GM19438 (cell line): ENCODE measurements at regions not wholly inside any gene's neighbourhood (a gene's known extent, or its start where the extent isn't known, plus 50 kb on each side); places are given as distances from the start of the nearest gene placed in this dataset.
A peak's percentile ranks its signal among the peaks of the same experiment; 100 is the strongest.

ENCODE experiments used
- ATAC-seq: cut with Tn5 transposase; IDR thresholded peaks from one replicate; pipeline ENCODE4 v1.9.1; 2021; ENCODE audit warnings: low read depth; ENCODE audit not compliant: unreplicated experiment

DNA sequence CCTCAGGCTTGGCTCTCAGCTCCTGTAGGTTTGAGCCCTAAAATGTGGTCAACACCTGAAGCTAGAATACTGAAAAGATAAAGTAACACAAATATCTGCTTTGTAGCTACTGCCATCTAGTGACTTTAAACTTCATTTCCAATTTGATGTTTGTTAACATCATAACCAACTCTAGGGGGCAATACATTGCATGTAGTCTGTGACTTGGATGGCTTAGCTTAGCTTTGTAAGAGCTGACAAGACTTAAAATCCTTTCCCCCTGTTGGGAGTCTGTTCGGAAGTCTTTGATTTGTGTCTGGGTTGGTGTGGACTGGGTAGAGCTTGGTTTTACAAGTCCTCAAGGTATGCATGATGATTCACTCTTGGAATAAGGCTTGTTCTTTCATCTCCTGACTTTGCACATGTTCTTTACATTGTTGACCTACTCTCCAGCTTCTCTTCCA is 51.7 kb downstream of the SCN11A start:
- ATAC-seq, result peak; percentile 80

GRCh38 chr3:38998086-38998485 is 53.7 kb downstream of the SCN11A start:
- ATAC-seq, result no peak

DNA sequence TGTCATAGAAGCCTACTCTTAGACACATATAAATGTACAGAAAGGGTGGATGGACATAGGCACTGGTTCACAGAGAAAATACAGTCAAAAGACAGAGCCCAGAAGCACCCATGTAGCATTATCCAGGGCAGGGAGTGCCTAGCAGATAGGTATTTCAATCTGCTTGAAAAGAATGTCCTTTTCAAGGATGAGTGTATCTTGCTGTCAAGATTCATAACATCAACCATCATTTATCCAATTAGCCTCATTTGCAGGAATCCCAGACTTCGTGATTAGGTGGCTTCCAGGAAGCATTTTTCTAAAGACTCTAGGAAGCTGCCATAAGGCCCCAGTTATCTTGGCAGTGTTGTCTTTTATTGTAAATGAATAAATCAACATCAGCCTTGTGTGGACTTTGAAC is 55.6 kb downstream of the SCN11A start:
- ATAC-seq, result no peak

- no peak for ATAC-seq
Observed at GRCh38 chr3:38994251-38994650, 57.5 kb downstream of the SCN11A start.

- no peak for ATAC-seq
Observed at GRCh38 chr3:38992117-38992760, 59.5 kb downstream of the SCN11A start.

DNA sequence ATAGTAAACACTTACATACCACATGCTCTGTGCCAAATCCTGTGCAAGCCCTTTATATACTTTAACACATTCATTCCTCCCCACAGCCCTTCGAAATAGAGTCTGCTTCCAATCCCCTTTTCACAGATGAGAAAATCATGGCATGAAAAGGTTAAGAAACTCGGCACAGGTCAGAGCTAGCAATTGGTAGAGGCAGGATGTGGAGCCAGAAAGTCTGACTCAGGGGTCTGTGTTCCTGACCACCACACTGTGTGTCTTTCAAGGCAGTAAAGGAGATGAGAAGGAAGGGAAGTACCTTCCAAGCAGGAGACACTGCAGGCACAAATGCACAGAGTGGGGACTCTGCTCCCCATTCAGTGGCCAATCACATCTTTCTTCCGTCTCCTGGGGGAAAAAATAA is 61.1 kb downstream of the SCN11A start:
- ATAC-seq, result no peak

DNA sequence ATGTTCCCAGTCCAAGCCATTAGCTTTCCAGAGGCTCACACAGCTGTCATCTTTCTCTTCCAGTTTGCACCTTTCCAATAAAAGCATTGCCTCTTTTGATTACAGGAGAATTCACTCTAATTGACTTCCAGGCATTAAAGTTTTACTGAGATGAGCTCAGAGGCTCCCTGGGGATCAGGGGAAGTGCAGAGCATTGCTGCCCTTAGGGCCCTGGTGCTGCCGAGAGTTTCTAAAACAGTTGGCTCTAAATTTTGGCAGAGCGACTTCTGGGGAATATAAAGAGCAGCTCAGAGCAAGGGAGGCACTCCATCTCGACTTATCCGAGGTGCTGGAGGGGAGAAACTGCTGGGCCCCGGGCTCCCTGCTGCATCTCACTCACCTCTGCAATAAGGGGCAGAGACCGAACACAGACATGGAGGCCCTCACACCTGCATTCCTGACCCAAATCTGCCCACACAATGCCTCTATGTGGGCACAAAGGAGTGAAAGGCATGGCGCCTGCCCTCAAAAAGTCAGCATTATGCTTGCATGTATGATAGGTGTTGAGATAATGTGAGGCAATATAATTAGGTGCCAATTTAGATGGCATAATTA is 61.7 kb downstream of the SCN11A start:
- no peak for ATAC-seq

- ATAC-seq, result no peak
Observed at GRCh38 chr3:38988955-38989354, 62.8 kb downstream of the SCN11A start.

- no peak for ATAC-seq
Observed at GRCh38 chr3:38987456-38987855, 64.3 kb downstream of the SCN11A start.

DNA sequence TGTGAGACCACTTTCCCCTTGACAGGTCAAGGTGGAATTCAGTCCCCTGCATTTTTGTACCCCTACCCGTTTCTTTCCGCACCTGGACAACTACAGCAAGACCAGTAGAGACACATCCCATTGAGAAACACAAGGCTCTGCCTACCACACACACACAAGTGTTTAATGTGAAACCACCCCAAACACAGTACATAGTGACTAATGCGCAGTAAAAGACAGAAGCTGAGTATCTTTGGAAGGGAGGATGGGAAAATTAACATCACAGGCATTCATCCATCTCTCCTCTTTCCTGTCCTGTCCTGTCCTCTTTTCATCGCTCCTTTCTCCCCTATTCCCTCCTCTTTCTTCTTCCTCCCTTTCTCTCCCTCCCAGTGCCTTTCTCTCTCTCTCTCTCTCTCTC is 64.8 kb downstream of the SCN11A start:
- ATAC-seq, result no peak

- no peak for ATAC-seq
Observed at GRCh38 chr3:38985981-38986380, 65.8 kb downstream of the SCN11A start.

- ATAC-seq, result no peak
Observed at GRCh38 chr3:38985581-38985980, 66.2 kb downstream of the SCN11A start.

DNA sequence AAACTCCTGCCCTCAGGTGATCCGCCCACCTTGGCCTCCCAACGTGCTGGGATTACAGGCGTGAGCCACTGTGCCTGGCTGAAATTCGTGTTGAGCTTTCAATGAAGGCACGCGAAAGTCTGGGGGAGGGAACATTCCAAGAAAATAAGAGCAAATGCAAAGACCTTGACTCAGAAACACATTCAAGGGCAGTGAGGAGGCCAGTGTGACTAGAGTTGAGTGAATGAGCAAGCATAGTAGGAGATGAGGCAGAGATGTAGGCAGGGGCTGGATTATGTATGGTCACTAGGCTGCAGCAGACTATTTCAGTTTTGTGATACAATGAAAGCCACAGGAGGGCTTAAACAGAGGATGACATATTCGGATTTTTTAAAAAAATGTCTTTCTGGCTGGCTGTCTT is 67.0 kb downstream of the SCN11A start:
- ATAC-seq, result no peak

DNA sequence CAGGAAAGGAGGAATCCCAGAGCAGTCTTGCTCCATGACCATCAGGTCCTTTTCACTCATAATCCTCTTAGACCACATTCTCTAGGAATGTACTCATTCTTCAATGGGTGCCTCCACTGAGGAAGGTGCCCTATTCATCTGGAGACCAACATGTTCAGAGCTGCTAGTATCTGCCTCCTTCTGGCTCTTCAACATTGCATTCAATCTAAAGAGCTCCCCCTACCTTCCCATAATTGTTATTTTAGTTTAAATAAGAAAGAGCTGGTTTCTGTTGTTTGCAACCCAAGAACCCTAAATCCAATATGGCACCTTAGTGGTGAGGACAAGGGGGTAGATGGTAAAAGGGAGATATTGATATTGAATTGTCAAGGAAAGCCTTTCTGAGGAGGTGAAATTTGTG is 67.6 kb downstream of the SCN11A start:
- no peak for ATAC-seq

DNA sequence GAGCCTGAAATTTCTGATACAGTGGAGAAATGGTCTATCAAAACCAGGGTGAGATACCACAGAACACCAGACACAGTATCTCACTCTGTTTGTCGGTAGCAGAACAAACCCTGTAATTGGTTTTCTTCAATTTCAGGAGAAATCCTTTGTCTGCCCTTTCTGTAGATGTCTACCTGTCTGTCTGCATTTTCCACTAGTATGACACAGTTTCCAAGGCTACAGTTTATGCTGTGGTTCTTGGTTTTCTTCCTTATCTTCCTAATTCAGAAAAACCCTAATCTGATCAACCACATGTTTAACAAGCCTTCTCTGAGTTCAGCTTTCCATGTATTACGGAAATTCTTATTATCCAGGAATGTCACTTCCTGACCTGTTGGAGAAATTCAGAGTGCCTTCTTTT is 70.8 kb downstream of the SCN11A start:
- ATAC-seq, result no peak

- ATAC-seq, result no peak
Observed at GRCh38 chr3:38978729-38979128, 73.0 kb downstream of the SCN11A start.

- ATAC-seq, result no peak
Observed at GRCh38 chr3:38970851-38971638, 80.7 kb downstream of the SCN11A start.

DNA sequence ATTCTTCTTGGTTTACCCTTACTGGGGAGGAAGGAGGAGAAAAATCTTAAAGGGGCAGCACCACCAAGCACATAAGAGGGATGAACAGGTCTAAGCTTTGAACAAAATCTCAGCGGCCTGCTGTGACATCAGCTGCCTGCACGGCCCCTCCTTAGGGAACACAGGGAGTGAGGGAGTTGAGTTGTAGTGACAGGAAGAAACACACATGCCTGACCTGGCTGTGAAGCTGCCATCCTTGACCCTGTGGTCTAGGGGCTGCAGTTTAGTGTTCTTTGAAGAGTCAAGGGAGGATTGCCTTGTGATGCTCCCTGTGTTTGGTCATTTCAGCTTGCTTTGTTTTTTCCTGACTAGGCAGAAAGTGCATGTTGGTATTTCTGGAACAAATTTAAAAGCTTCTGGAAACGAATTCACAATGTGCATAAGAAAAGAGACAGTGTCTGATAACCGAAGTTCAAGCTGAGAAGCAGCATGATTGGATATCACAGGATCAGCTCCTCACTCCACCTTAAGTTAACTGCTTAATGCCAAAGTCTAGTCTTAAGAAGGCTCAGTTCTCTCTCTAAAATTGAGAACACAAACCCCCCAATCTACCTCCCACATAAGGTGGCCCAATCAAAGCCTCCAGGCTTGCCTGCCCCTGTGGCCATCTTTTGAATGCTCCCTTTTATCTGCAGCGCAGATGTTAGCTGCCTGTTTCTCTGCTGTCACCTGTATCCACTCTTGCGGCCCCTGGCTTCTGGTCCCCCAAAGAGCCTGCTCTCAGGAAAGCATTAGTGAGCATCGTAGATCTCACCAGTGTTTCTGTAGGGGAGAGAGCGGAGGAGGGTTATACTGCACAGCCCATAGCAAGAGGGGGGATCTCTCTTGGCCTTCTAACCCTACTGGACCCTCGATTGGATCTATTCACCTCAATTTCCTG is 82.2 kb downstream of the SCN11A start:
- ATAC-seq, result no peak

DNA sequence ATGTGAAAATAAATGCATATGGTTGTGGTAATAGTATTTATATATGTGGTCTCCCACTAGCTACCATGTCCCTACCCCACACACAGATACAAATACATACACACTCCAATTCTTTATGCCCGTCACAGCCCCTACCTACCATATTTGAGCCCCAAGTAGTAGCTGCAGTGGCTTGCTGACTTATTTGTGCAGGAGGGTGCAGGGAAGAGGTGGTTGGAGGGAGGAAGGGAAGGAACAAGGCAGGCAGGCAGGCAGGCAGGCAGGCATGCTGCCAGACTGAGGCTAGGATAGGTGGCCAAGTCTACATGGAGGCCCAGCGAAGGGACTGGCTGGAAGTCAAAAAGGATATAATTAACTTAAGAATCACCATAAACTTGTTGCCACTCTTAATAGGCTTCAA is 82.9 kb downstream of the SCN11A start:
- no peak for ATAC-seq

DNA sequence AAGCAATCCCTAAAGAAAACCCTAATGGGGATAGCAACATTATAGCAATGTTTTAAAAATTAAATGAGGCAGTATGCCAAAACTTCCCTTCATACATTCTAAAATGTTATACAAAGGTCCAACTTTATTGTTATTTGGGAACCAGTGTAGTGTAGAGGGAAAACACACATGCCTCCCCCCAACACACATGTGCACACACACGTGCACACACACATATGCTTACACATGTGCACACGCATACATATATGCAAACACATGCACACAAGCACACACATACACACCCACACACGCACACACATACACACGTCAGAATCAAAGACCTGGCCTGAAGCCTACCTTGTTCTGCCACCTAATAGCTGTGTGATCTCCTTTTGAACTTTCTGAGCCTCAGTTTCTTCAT is 83.3 kb downstream of the SCN11A start:
- ATAC-seq, result no peak

- ATAC-seq, result no peak
Observed at GRCh38 chr3:38967693-38967989, 84.1 kb downstream of the SCN11A start.
